ENCODE measurements at regions not wholly inside any gene's neighbourhood (a gene's known extent, or its start where the extent isn't known, plus 50 kb on each side); places are given as distances from the start of the nearest gene placed in this dataset.
"Not testable (repeated sequence)": the region's sequence is repeated elsewhere in the genome, so short reads cannot be mapped to it uniquely, and the experiment has no call there.

DNA sequence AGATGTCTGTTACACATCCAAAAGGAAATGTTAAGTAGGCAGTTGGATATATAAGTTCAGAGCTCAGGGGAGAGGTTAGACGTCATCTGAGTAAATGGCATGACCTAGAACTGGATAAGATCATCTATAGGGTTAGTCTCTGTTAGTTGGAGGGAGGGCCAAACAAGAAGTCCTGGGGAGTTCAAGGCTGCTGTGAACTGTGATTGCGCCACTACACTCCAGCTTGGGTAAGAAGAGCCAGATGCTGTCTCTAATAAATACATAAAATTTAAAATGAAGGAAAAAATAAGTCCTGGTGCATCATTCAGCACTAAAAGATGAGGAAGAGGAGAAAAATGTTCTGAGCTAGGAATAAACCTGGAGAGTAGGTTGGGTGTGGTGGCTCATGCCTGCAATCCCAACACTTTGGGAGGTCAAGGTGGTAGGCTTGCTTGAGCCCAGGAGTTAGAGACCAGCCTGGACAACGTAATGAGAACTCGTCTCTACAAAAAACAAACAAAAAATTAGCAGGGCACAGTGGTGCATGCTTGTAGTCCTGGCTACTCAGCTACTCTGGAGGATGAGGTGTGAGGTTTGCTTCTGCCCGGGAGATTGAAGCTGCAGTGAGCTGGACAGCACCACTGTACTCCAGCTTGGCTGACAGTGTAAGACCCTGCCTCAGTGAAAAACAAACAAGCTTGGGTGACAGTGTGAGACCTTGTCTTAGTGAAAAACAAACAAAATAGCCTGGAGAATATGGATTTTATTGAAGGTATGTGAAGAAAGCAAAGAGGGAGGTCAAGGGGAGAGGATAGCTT is 123.6 kb downstream of the ACTBL2 start:
- no peak for TF ChIP-seq POLR2A (IDR thresholded peaks at IDR 0.05)
- TF ChIP-seq, protein P1, sequence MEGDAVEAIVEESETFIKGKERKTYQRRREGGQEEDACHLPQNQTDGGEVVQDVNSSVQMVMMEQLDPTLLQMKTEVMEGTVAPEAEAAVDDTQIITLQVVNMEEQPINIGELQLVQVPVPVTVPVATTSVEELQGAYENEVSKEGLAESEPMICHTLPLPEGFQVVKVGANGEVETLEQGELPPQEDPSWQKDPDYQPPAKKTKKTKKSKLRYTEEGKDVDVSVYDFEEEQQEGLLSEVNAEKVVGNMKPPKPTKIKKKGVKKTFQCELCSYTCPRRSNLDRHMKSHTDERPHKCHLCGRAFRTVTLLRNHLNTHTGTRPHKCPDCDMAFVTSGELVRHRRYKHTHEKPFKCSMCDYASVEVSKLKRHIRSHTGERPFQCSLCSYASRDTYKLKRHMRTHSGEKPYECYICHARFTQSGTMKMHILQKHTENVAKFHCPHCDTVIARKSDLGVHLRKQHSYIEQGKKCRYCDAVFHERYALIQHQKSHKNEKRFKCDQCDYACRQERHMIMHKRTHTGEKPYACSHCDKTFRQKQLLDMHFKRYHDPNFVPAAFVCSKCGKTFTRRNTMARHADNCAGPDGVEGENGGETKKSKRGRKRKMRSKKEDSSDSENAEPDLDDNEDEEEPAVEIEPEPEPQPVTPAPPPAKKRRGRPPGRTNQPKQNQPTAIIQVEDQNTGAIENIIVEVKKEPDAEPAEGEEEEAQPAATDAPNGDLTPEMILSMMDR (IDR thresholded peaks at IDR 0.05 in 4 of 5, conservative IDR thresholded peaks at IDR 0.05 in 1 of 5), result no peak
- in situ Hi-C loops (cut with MboI; ENCODE audit: low sequenced_read_pairs in 4 of 4) (no loop called here), intact Hi-C loops (cut with DNase I; ENCODE audit: low total_unique reads) (no loop called here)
- Histone ChIP-seq H3K27me3 (no peaks in the 10 kb centered on the region), H3K36me3 (no peaks in the 10 kb centered on the region), H3K9me3 (no peaks in the 10 kb centered on the region), H3K4me1 (no peaks in the 10 kb centered on the region), H3K4me3 (no peak overlapping the region), H3K27ac (no peak overlapping the region)
- ATAC-seq (no peak), DNase-seq (no peak)

DNA sequence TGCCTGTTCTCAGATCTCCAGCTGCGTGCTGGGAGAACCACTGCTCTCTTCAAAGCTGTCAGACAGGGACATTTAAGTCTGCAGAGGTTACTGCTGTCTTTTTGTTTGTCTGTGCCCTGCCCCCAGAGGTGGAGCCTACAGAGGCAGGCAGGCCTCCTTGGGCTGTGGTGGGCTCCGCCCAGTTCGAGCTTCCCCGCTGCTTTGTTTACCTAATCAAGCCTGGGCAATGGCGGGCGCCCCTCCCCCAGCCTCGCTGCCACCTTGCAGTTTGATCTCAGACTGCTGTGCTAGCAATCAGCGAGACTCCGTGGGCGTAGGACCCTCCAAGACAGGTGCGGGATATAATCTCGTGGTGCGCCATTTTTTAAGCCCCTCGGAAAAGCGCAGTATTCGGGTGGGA is 125.8 kb downstream of the ACTBL2 start:
- in situ Hi-C loops (cut with MboI; ENCODE audit: low sequenced_read_pairs in 4 of 4); H3K4me3 ChIP-seq; H3K27ac ChIP-seq; ATAC-seq; DNase-seq; H3K36me3 ChIP-seq; H3K4me1 ChIP-seq; H3K9me3 ChIP-seq; intact Hi-C loops (cut with DNase I; ENCODE audit: low total_unique reads); H3K27me3 ChIP-seq: not testable (repeated sequence)

DNA sequence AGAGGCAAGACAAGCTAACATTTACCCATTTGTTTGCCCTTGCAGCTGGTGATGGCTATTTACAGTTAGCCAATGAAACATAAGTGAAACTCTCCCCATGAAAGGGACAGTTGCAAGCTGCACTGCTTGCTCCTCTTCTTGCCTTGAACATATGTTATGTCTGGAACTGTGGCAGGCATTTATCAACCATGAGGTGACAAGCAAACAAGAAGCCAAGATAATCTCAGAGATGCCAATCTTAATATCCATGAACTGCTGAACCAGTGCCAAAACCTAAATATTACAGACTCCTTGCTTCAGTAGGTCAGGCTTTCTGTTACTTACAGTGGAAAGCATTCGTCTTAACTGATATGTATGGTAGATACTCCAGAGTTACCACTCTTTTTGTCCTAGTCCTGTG is 133.4 kb downstream of the ACTBL2 start:
- DNase-seq, result no peak
- peaks cover 5 to 16% of the 10 kb centered on the region in 2 donors for H3K4me1 ChIP-seq
- intact Hi-C loops (cut with DNase I; ENCODE audit: low total_unique reads) (no loop called here), in situ Hi-C loops (cut with MboI; ENCODE audit: low sequenced_read_pairs in 4 of 4) (no loop called here)
- H3K27me3 ChIP-seq, result no peaks in the 10 kb centered on the region
- no peak for ATAC-seq
- no peak overlapping the region for H3K4me3 ChIP-seq
- no peaks in the 10 kb centered on the region for H3K9me3 ChIP-seq
- H3K27ac ChIP-seq, result peak overlapping the region in 2 of 4 donors; percentile 36 to 38
- TF ChIP-seq POLR2A (IDR thresholded peaks at IDR 0.05), result no peak
- H3K36me3 ChIP-seq, result no peaks in the 10 kb centered on the region

DNA sequence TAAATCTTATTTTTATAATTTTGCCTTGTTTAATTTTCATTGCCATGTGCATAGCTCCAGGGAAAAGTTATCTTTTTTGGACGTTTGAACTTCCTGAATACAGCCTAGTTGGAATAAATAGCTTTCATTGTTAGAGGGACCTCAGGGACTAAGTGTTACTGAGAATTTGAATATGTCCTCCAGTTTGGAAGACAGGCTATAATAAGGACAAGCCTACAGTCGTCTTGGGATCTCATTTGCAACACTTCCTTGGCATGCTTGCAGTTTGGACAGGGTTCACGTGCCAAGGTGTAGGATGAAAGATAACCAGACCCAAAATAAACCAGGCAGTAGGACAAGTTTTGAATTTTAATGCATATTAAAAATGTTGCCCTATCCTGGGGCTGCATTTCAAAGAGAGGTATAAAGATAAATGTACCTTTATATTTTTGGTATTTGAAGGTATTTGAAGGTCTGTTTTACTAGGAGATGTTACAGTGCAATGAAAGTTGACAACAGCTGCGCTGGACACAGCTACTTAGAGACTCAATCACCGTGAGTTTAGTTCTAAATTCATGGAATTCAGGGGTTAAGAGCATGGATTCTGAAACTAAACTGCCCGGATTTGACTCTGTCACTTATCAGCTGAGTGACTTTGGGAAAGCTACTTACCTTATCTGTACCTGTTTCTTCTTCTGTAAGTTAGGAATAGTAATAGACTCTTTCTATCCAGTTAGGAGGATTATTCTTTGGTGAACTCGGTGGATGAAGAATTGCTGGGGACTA is 134.1 kb downstream of the ACTBL2 start:
- DNase-seq, result peak in 1 of 2 donors; percentile 11
- in situ Hi-C loops (cut with MboI; ENCODE audit: low sequenced_read_pairs in 4 of 4) (no loop called here), intact Hi-C loops (cut with DNase I; ENCODE audit: low total_unique reads) (no loop called here)
- Histone ChIP-seq H3K9me3 (no peaks in the 10 kb centered on the region), H3K36me3 (no peaks in the 10 kb centered on the region), H3K4me3 (peak overlapping the region in 1 of 4 donors; percentile 16), H3K4me1 (peaks cover 5 to 16% of the 10 kb centered on the region in 2 donors), H3K27ac (peak overlapping the region in 2 of 4 donors; percentile 36 to 40), H3K27me3 (no peaks in the 10 kb centered on the region)
- TF ChIP-seq, protein P1 (IDR thresholded peaks at IDR 0.05 in 4 of 5, conservative IDR thresholded peaks at IDR 0.05 in 1 of 5), result no peak
- no peak for TF ChIP-seq POLR2A (IDR thresholded peaks at IDR 0.05)
- ATAC-seq, result peak in 1 of 2 donors; percentile 86

DNA sequence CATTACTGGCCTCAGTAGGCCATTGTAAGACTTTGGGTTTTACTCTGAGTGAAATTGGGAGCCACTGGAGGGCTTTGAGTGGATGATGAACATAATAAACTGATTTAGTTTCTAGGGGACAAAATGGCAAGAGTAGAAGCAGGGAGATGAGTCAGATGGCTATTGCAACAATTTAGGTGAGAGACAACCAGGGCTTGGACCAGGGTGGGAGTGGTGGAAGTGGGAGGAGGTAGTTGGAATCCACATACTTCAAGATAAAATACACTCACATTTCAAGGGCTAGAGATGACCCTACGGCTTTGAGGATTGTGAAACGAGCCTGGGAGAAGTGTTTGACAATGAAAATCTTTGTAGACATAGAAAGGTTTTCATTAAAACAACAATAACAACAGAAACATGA is 136.3 kb downstream of the ACTBL2 start:
- no peaks in the 10 kb centered on the region for H3K27me3 ChIP-seq
- peaks cover 5 to 16% of the 10 kb centered on the region in 2 donors for H3K4me1 ChIP-seq
- intact Hi-C loops (cut with DNase I; ENCODE audit: low total_unique reads), result no loop called here
- H3K36me3 ChIP-seq, result no peaks in the 10 kb centered on the region
- ATAC-seq (no peak), DNase-seq (no peak)
- H3K27ac ChIP-seq, result no peak overlapping the region
- in situ Hi-C loops (cut with MboI; ENCODE audit: low sequenced_read_pairs in 4 of 4), result no loop called here
- no peaks in the 10 kb centered on the region for H3K9me3 ChIP-seq
- TF ChIP-seq, protein P1 (IDR thresholded peaks at IDR 0.05 in 4 of 5, conservative IDR thresholded peaks at IDR 0.05 in 1 of 5), result no peak
- no peak for TF ChIP-seq POLR2A (IDR thresholded peaks at IDR 0.05)
- H3K4me3 ChIP-seq, result no peak overlapping the region

Measured in gastrocnemius medialis (tissue), 4 donors.